K562 (cell line): ENCODE measurements at regions not wholly inside any gene's neighbourhood (a gene's known extent, or its start where the extent isn't known, plus 50 kb on each side); places are given as distances from the start of the nearest gene placed in this dataset.
A peak's percentile ranks its signal among the peaks of the same experiment; 100 is the strongest.

Experiments used
- ARID1B ChIP-seq: fragments of 450-650 bp; IDR thresholded peaks from 2 replicates; pipeline ENCODE4 v1.6.1; 2016; ENCODE audit warnings: antibody characterized with exemption, mild to moderate bottlenecking, inconsistent platforms
- CREB1 ChIP-seq, 2 experiments: sonication (generic) in 1 of 2; formaldehyde crosslinking in 1 of 2; IDR thresholded peaks; 2 replicates each; pipeline versions ENCODE4 v1.6.1 to v1.8.0; 2012 to 2022; ENCODE audit warnings: inconsistent platforms in 1 of 2, mild to moderate bottlenecking in 1 of 2, missing genetic modification reagents in 1 of 2, moderate library complexity in 1 of 2
- EHMT2 ChIP-seq: fragments of 450-650 bp; IDR thresholded peaks from 2 replicates; pipeline ENCODE4 v1.6.1; 2018; ENCODE audit warnings: antibody characterized with exemption
- ELF4 ChIP-seq: fragments of 450-650 bp; formaldehyde crosslinking; IDR thresholded peaks from 2 replicates; pipeline ENCODE4 v1.4.0; 2022; ENCODE audit warnings: missing genetic modification characterization
- HIVEP1 ChIP-seq: fragments of 250-450 bp; sonication (Bioruptor Pico); IDR thresholded peaks from 2 replicates; pipeline ENCODE4 v1.4.0; 2020; ENCODE audit warnings: mild to moderate bottlenecking
- KLF13 ChIP-seq: fragments of 450-650 bp; IDR thresholded peaks from 2 replicates; pipeline ENCODE4 v1.6.1; 2016; ENCODE audit warnings: missing genetic modification characterization, low read depth, mild to moderate bottlenecking, missing compliant biosample characterization, moderate library complexity, borderline replicate concordance
- MYBL2 ChIP-seq, 2 experiments: fragments of 450-650 bp in 1 of 2; sonication (generic) in 1 of 2; formaldehyde crosslinking in 1 of 2; IDR thresholded peaks; 2 replicates each; pipeline versions ENCODE4 v1.6.1 to v1.8.1; 2017 to 2022; ENCODE audit warnings: borderline replicate concordance in 1 of 2, inconsistent platforms in 1 of 2, low read depth in 1 of 2, mild to moderate bottlenecking in 1 of 2, missing genetic modification reagents in 1 of 2, moderate library complexity in 1 of 2
- SNIP1 ChIP-seq: fragments of 450-650 bp; IDR thresholded peaks from 2 replicates; pipeline ENCODE4 v1.7.1; 2017; ENCODE audit warnings: low read depth, mild to moderate bottlenecking
- SRSF1 ChIP-seq: fragments of 200-400 bp; formaldehyde crosslinking; IDR thresholded peaks from 2 replicates; pipeline ENCODE4 v1.6.1; 2017; ENCODE audit warnings: mild to moderate bottlenecking, low read depth, low read length, moderate library complexity
- VEZF1 ChIP-seq: fragments of 200-800 bp; sonication (Bioruptor generic); IDR thresholded peaks from 2 replicates; pipeline ENCODE4 v1.6.1; 2017; ENCODE audit warnings: missing genetic modification characterization, missing compliant biosample characterization
- ZNF75A ChIP-seq: fragments of 450-650 bp; formaldehyde crosslinking; IDR thresholded peaks from 2 replicates; pipeline ENCODE4 v1.4.0; 2020; ENCODE audit warnings: mild to moderate bottlenecking
- TF ChIP-seq, protein P1 (sequence below): fragments of 450-650 bp; IDR thresholded peaks from 2 replicates; pipeline ENCODE4 v1.6.1; 2016; ENCODE audit warnings: mild to moderate bottlenecking, moderate library complexity
- TF ChIP-seq, protein P2 (sequence below): fragments of 450-650 bp; formaldehyde crosslinking; conservative IDR thresholded peaks from 2 replicates; pipeline ENCODE4 v1.4.0; 2022; ENCODE audit warnings: mild to moderate bottlenecking, missing genetic modification characterization

DNA sequence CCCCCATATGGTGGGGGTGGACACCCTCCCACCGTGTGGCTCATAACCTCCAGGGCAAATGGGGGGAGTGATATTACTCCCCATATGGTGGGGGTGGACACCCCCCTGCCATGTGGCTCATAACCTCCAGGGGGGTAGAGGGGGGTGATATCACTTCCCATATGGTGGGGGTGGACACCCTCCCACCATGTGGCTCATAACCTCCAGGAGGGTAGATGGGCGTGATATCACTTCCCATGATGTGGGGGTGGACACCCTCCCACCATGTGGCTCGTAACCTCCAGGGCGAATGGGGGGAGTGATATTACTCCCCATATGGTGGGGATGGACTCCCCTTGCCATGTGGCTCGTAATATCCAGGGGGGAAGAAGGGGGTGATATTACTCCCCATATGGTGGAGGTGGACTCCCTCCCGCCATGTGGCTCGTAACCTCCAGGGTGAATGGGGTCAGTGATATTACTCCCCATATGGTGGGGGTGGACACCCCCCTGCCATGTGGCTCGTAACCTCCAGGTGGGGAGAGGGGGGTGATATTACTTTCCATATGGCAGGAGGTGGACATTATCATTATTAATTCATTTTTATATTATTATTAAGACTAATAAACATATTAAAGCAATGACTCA lies 51.2 kb upstream of the OXA1L start (continued):
- TF ChIP-seq ARID1B (peak; percentile 54; the same call in 1 of the 2 replicates), SRSF1 (no peak), MYBL2 (IDR thresholded peaks at IDR 0.05; ENCODE audit: low read depth) (no peak), MYBL2 (CRISPR knock-in tag; IDR thresholded peaks at IDR 0.05; ENCODE audit: borderline replicate concordance) (no peak), HIVEP1 (CRISPR knock-in tag) (no peak), ZNF75A (CRISPR knock-in tag) (no peak), VEZF1 (CRISPR knock-in tag) (peak; percentile 85), EHMT2 (no peak), KLF13 (tag) (no peak), SNIP1 (no peak), ELF4 (CRISPR knock-in tag) (no peak), CREB1 (IDR thresholded peaks at IDR 0.05) (peak; percentile 41; the same call in 1 of the 2 replicates), CREB1 (CRISPR knock-in tag; IDR thresholded peaks at IDR 0.05) (no peak)
- TF ChIP-seq, protein P1, sequence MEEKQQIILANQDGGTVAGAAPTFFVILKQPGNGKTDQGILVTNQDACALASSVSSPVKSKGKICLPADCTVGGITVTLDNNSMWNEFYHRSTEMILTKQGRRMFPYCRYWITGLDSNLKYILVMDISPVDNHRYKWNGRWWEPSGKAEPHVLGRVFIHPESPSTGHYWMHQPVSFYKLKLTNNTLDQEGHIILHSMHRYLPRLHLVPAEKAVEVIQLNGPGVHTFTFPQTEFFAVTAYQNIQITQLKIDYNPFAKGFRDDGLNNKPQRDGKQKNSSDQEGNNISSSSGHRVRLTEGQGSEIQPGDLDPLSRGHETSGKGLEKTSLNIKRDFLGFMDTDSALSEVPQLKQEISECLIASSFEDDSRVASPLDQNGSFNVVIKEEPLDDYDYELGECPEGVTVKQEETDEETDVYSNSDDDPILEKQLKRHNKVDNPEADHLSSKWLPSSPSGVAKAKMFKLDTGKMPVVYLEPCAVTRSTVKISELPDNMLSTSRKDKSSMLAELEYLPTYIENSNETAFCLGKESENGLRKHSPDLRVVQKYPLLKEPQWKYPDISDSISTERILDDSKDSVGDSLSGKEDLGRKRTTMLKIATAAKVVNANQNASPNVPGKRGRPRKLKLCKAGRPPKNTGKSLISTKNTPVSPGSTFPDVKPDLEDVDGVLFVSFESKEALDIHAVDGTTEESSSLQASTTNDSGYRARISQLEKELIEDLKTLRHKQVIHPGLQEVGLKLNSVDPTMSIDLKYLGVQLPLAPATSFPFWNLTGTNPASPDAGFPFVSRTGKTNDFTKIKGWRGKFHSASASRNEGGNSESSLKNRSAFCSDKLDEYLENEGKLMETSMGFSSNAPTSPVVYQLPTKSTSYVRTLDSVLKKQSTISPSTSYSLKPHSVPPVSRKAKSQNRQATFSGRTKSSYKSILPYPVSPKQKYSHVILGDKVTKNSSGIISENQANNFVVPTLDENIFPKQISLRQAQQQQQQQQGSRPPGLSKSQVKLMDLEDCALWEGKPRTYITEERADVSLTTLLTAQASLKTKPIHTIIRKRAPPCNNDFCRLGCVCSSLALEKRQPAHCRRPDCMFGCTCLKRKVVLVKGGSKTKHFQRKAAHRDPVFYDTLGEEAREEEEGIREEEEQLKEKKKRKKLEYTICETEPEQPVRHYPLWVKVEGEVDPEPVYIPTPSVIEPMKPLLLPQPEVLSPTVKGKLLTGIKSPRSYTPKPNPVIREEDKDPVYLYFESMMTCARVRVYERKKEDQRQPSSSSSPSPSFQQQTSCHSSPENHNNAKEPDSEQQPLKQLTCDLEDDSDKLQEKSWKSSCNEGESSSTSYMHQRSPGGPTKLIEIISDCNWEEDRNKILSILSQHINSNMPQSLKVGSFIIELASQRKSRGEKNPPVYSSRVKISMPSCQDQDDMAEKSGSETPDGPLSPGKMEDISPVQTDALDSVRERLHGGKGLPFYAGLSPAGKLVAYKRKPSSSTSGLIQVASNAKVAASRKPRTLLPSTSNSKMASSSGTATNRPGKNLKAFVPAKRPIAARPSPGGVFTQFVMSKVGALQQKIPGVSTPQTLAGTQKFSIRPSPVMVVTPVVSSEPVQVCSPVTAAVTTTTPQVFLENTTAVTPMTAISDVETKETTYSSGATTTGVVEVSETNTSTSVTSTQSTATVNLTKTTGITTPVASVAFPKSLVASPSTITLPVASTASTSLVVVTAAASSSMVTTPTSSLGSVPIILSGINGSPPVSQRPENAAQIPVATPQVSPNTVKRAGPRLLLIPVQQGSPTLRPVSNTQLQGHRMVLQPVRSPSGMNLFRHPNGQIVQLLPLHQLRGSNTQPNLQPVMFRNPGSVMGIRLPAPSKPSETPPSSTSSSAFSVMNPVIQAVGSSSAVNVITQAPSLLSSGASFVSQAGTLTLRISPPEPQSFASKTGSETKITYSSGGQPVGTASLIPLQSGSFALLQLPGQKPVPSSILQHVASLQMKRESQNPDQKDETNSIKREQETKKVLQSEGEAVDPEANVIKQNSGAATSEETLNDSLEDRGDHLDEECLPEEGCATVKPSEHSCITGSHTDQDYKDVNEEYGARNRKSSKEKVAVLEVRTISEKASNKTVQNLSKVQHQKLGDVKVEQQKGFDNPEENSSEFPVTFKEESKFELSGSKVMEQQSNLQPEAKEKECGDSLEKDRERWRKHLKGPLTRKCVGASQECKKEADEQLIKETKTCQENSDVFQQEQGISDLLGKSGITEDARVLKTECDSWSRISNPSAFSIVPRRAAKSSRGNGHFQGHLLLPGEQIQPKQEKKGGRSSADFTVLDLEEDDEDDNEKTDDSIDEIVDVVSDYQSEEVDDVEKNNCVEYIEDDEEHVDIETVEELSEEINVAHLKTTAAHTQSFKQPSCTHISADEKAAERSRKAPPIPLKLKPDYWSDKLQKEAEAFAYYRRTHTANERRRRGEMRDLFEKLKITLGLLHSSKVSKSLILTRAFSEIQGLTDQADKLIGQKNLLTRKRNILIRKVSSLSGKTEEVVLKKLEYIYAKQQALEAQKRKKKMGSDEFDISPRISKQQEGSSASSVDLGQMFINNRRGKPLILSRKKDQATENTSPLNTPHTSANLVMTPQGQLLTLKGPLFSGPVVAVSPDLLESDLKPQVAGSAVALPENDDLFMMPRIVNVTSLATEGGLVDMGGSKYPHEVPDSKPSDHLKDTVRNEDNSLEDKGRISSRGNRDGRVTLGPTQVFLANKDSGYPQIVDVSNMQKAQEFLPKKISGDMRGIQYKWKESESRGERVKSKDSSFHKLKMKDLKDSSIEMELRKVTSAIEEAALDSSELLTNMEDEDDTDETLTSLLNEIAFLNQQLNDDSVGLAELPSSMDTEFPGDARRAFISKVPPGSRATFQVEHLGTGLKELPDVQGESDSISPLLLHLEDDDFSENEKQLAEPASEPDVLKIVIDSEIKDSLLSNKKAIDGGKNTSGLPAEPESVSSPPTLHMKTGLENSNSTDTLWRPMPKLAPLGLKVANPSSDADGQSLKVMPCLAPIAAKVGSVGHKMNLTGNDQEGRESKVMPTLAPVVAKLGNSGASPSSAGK: peak; percentile 29; the same call in 1 of the 2 replicates
- TF ChIP-seq, protein P2, sequence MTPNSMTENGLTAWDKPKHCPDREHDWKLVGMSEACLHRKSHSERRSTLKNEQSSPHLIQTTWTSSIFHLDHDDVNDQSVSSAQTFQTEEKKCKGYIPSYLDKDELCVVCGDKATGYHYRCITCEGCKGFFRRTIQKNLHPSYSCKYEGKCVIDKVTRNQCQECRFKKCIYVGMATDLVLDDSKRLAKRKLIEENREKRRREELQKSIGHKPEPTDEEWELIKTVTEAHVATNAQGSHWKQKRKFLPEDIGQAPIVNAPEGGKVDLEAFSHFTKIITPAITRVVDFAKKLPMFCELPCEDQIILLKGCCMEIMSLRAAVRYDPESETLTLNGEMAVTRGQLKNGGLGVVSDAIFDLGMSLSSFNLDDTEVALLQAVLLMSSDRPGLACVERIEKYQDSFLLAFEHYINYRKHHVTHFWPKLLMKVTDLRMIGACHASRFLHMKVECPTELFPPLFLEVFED (CRISPR knock-in tag): no peak
